Lung (tissue), 11 donors: ENCODE measurements at regions not wholly inside any gene's neighbourhood (a gene's known extent, or its start where the extent isn't known, plus 50 kb on each side); places are given as distances from the start of the nearest gene placed in this dataset.

ENCODE experiments used
- ATAC-seq: fragments of 200-7000 bp; cut with Tn5 transposase; one replicate; pipeline ENCODE4 v1.9.1; 2020; ENCODE audit warnings: moderate number of reproducible peaks; ENCODE audit not compliant: insufficient read depth, low FRiP score
- DNase-seq, 3 donors: peaks; one replicate each; pipeline ENCODE4 v3.0.0-alpha.2; 2013 to 2017
- H3K27ac ChIP-seq, 2 donors: one replicate each; pipeline ENCODE4 v1.5.1; 2013; ENCODE audit warnings: mild to moderate bottlenecking in 2 of 2, moderate library complexity in 2 of 2, control low read depth in 1 of 2, inconsistent platforms in 1 of 2, low read depth in 1 of 2, low read length in 1 of 2
- H3K27me3 ChIP-seq, 3 donors: one replicate each; pipeline ENCODE4 v1.5.1; 2013; ENCODE audit warnings: low read length in 2 of 3; ENCODE audit not compliant: control insufficient read depth in 3 of 3, insufficient read depth in 3 of 3
- H3K36me3 ChIP-seq, 4 donors: one replicate each; pipeline ENCODE4 v1.5.1; 2013; ENCODE audit warnings: low read length in 4 of 4, mild to moderate bottlenecking in 1 of 4, moderate library complexity in 1 of 4; ENCODE audit not compliant: control insufficient read depth in 4 of 4, insufficient read depth in 4 of 4
- H3K4me1 ChIP-seq, 5 donors: one replicate each; pipeline ENCODE4 v1.5.1; 2013; ENCODE audit warnings: low read length in 5 of 5, mild to moderate bottlenecking in 2 of 5, moderate library complexity in 1 of 5; ENCODE audit not compliant: control insufficient read depth in 5 of 5, insufficient read depth in 5 of 5
- H3K4me3 ChIP-seq: one replicate; pipeline ENCODE4 v1.5.1; 2013; ENCODE audit warnings: mild to moderate bottlenecking, control low read depth, moderate library complexity
- H3K9ac ChIP-seq, 2 donors: one replicate each; pipeline ENCODE4 v1.5.1; 2013; ENCODE audit warnings: low read length in 2 of 2, control low read depth in 1 of 2; ENCODE audit not compliant: insufficient read depth in 1 of 2
- H3K9me3 ChIP-seq, 4 donors: one replicate each; pipeline ENCODE4 v1.5.1; 2013; ENCODE audit warnings: low read length in 3 of 4, mild to moderate bottlenecking in 1 of 4, moderate library complexity in 1 of 4; ENCODE audit not compliant: control insufficient read depth in 4 of 4, insufficient read depth in 3 of 4
- WGBS, 2 donors: extraction: QIAGEN DNeasy Blood & Tissue Kit; methylation state at CpG; one replicate each; pipeline ENCODE4 v1.1.7; 2013; 5-methylcytosine and 5-hydroxymethylcytosine counted together
- TF ChIP-seq, protein P1 (sequence below): IDR thresholded peaks from 2 replicates; pipeline ENCODE4 v1.5.1; 2012; ENCODE audit warnings: mild to moderate bottlenecking; ENCODE audit errors: control extremely low read depth, extremely low read depth
- donor health status: control.
- donor health status: control.
- donor health status: Bipolar disorder and iron deficiency.
- donor health status: healthy.
- donor health status: DM: yes; HTN: yes; CAD: no.

GRCh38 chr2:14234911-14235310 is 397.6 kb upstream of the LRATD1 start:
- no peaks in the 10 kb centered on the region for H3K36me3 ChIP-seq
- H3K27ac ChIP-seq: no peak overlapping the region
- H3K9me3 ChIP-seq: peaks cover 0 to 2% (median 0%) of the 10 kb centered on the region in 4 donors
- H3K9ac ChIP-seq: no peak overlapping the region
- no peak overlapping the region for H3K4me3 ChIP-seq
- TF ChIP-seq, protein P1, sequence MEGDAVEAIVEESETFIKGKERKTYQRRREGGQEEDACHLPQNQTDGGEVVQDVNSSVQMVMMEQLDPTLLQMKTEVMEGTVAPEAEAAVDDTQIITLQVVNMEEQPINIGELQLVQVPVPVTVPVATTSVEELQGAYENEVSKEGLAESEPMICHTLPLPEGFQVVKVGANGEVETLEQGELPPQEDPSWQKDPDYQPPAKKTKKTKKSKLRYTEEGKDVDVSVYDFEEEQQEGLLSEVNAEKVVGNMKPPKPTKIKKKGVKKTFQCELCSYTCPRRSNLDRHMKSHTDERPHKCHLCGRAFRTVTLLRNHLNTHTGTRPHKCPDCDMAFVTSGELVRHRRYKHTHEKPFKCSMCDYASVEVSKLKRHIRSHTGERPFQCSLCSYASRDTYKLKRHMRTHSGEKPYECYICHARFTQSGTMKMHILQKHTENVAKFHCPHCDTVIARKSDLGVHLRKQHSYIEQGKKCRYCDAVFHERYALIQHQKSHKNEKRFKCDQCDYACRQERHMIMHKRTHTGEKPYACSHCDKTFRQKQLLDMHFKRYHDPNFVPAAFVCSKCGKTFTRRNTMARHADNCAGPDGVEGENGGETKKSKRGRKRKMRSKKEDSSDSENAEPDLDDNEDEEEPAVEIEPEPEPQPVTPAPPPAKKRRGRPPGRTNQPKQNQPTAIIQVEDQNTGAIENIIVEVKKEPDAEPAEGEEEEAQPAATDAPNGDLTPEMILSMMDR: no peak
- H3K4me1 ChIP-seq: no peaks in the 10 kb centered on the region
- no peaks in the 10 kb centered on the region for H3K27me3 ChIP-seq
- peak in 1 of 3 donors; percentile 23 for DNase-seq
- WGBS, 2 donors: 36 to 52% methylated on average over 5 of the region's 5 CpGs
- no peak for ATAC-seq

DNA sequence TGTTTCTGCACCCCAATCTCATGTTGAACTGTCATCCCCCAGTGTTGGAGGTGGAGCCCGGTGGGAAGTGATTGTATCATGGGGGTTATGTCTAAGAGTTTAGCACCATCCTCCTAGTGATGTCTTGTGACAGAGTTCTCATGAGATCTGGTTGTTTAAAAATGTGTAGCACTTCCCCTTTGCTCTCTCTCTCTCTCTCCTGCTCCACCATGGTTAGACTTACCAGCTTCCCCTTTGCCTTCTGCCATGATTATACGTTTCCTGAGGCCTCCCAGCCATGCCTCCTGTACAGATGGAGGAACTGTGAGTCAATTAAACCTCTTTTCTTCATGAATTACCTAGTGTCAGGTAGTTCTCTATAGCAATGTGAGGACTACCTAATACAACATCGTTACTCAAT is 396.9 kb upstream of the LRATD1 start:
- Histone ChIP-seq H3K4me1 (no peaks in the 10 kb centered on the region), H3K27me3 (no peaks in the 10 kb centered on the region), H3K27ac (no peak overlapping the region), H3K9me3 (peaks cover 0 to 2% (median 0%) of the 10 kb centered on the region in 4 donors), H3K36me3 (no peaks in the 10 kb centered on the region), H3K4me3 (no peak overlapping the region), H3K9ac (no peak overlapping the region)
- WGBS, 2 donors: 64 to 65% methylated on average over 3 of the region's 3 CpGs
- DNase-seq: no peak
- TF ChIP-seq, protein P1: no peak
- no peak for ATAC-seq

DNA sequence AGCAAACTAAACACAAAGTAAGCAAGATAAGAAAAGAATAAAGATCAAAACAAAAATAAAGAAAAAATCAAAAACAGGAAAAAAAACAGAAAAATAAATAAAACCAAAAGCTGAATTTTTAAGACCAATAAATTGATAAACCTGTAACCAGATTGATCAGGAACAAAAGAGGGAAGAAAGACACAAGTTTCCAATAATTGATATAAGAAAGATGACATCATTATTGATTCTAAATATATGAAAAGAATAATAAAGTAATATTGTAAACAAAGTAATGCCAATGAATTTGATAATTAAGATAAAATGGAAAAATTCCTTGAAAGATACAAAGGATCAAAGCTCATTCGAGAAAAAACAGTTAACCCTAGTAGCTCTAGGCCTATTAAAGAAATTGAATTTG is 394.6 kb upstream of the LRATD1 start:
- no peak for ATAC-seq
- H3K27me3 ChIP-seq: no peaks in the 10 kb centered on the region

DNA sequence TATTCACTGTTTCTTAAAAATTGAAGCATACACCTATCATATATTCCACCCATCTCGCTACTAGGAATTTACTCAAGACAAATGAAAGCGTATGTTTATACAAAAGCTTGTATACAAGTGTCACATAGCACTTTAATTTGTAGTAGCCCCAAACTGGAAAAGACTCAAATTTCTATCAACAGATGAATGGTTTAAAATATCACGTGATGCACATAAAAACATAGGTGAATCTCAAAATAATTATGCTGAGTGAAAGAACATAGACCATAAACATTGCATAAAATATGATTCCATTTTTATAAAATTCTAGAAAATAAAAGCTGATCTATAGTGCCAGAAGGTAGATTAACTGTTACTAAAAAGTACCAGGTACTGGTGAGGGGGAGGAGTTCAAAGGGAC is 392.9 kb upstream of the LRATD1 start:
- H3K36me3 ChIP-seq: no peaks in the 10 kb centered on the region
- no peak overlapping the region for H3K9ac ChIP-seq
- WGBS, 2 donors: 93 to 94% methylated on average over 3 of the region's 3 CpGs
- H3K4me1 ChIP-seq: no peaks in the 10 kb centered on the region
- no peaks in the 10 kb centered on the region for H3K9me3 ChIP-seq
- ATAC-seq (no peak), DNase-seq (no peak)
- H3K27me3 ChIP-seq: no peaks in the 10 kb centered on the region
- TF ChIP-seq, protein P1: no peak
- H3K27ac ChIP-seq: no peak overlapping the region
- no peak overlapping the region for H3K4me3 ChIP-seq

More for the DNA sequence above, 394.6 kb upstream of the LRATD1 start:
- Histone ChIP-seq H3K27ac (no peak overlapping the region), H3K9ac (no peak overlapping the region), H3K9me3 (peaks cover 0 to 2% (median 0%) of the 10 kb centered on the region in 4 donors), H3K4me3 (no peak overlapping the region), H3K4me1 (no peaks in the 10 kb centered on the region), H3K36me3 (no peaks in the 10 kb centered on the region)
- no peak for DNase-seq
- 89 to 94% methylated on average over 1 of the region's 1 CpG for WGBS, 2 donors
- TF ChIP-seq, protein P1: no peak
